ENCODE measurements at regions not wholly inside any gene's neighbourhood (a gene's known extent, or its start where the extent isn't known, plus 50 kb on each side); places are given as distances from the start of the nearest gene placed in this dataset.

GRCh38 chr3:3634326-3634725, 164.9 kb upstream of the LRRN1 start:
- no peak overlapping the region for H2BK20ac ChIP-seq (ENCODE audit: low read length)
- no peaks in the 10 kb centered on the region for H3K79me1 ChIP-seq (ENCODE audit: low read depth, low read length)
- no peak overlapping the region for H2BK12ac ChIP-seq (ENCODE audit: low read depth, low read length)
- no peaks in the 10 kb centered on the region for H3K4me1 ChIP-seq (replicated peaks in 1 of 4; ENCODE audit: control insufficient read depth in 3 of 4, insufficient read depth in 4 of 4, low read length in 3 of 4)
- H4K91ac ChIP-seq (replicated peaks; ENCODE audit: insufficient read length, low read length): no peak overlapping the region
- no peak overlapping the region for H4K8ac ChIP-seq (ENCODE audit: extremely low read depth, insufficient read depth, low read length)
- no peak overlapping the region for H3K27ac ChIP-seq (ENCODE audit: low read depth, low read length)
- DNase-seq (ENCODE audit: low read depth in 1 of 2, low spot score in 2 of 2) (no peak), FAIRE-seq (no peak)
- H3K9me3 ChIP-seq (ENCODE audit: insufficient read depth in 2 of 2, low read depth in 1 of 2, low read length in 1 of 2): no peaks in the 10 kb centered on the region
- H4K5ac ChIP-seq (ENCODE audit: insufficient read length, low read depth, low read length): no peak overlapping the region
- peaks cover 0 to 2% of the 10 kb centered on the region in 2 experiments for H4K20me1 ChIP-seq (replicated peaks in 1 of 2; ENCODE audit: control insufficient read depth in 1 of 2, insufficient read depth in 2 of 2, low read length in 2 of 2)
- no peak overlapping the region for H2BK15ac ChIP-seq (ENCODE audit: low read length)
- TF ChIP-seq TEAD4 (IDR thresholded peaks at IDR 0.05; ENCODE audit: low read depth, low read length) (no peak), TCF12 (IDR thresholded peaks at IDR 0.05; ENCODE audit: low read depth, low read length) (no peak), RFX5 (IDR thresholded peaks at IDR 0.05; ENCODE audit: borderline replicate concordance, low read depth, low read length) (no peak), SIX5 (IDR thresholded peaks at IDR 0.05; ENCODE audit: low read depth, low read length) (no peak), TBP (IDR thresholded peaks at IDR 0.05; ENCODE audit: low read depth, low read length) (no peak), GABPA (IDR thresholded peaks at IDR 0.05; ENCODE audit: borderline replicate concordance, insufficient read depth, low read length) (no peak), EZH2 (IDR thresholded peaks at IDR 0.05; ENCODE audit: low read depth, low read length, severe bottlenecking) (no peak), EGR1 (IDR thresholded peaks at IDR 0.05; ENCODE audit: borderline replicate concordance, low read depth, low read length) (no peak), NRF1 (IDR thresholded peaks at IDR 0.05; ENCODE audit: low read depth, low read length) (no peak), POU5F1 (IDR thresholded peaks at IDR 0.05; ENCODE audit: low read depth, low read length) (no peak), BACH1 (IDR thresholded peaks at IDR 0.05; ENCODE audit: low read length) (no peak), TAF7 (optimal IDR thresholded peaks at IDR 0.05; ENCODE audit: borderline replicate concordance, low read depth, low read length) (no peak), SP2 (IDR thresholded peaks at IDR 0.05; ENCODE audit: low read length) (no peak)
- no peak overlapping the region for H2AK5ac ChIP-seq (ENCODE audit: low read depth, low read length)
- WGBS, 2 experiments (ENCODE audit: extremely low coverage in 1 of 2, insufficient coverage in 1 of 2, insufficient read length in 1 of 2, insufficient replicate concordance in 2 of 2, low coverage in 1 of 2, low lambda C conversion rate in 2 of 2, missing lambda C conversion rate in 1 of 2): 95% methylated on average over 6 of the region's 6 CpGs; no CpG with 5 or more reads in 1 of the 2 experiments
- no peak overlapping the region for H2AFZ ChIP-seq (ENCODE audit: low read length)
- no peak overlapping the region for H3K4me3 ChIP-seq (ENCODE audit: extremely low read depth in 1 of 4, insufficient read depth in 2 of 4, low read depth in 3 of 4, low read length in 4 of 4)
- no peak overlapping the region for H3K23ac ChIP-seq (ENCODE audit: insufficient read length)
- no peak overlapping the region for H2BK120ac ChIP-seq (replicated peaks; ENCODE audit: low read depth, low read length)
- H3K27me3 ChIP-seq (replicated peaks in 1 of 4; ENCODE audit: control insufficient read depth in 3 of 4, extremely low read depth in 1 of 4, insufficient read depth in 3 of 4, low read length in 3 of 4): no peaks in the 10 kb centered on the region
- ChIA-PET POLR2A (ENCODE audit: partially characterized antibody) (no interaction called here), CTCF (ENCODE audit: partially characterized antibody) (no interaction called here)
- H3K36me3 ChIP-seq (ENCODE audit: control insufficient read depth in 2 of 4, insufficient read depth in 4 of 4, low read length in 3 of 4): no peaks in the 10 kb centered on the region
- H3K14ac ChIP-seq (ENCODE audit: insufficient read length): no peak overlapping the region
- H3K56ac ChIP-seq (replicated peaks; ENCODE audit: insufficient read length, low read depth, low read length): no peak overlapping the region
- no peak overlapping the region for H3K4me2 ChIP-seq (ENCODE audit: insufficient read depth in 1 of 2, low read depth in 2 of 2, low read length in 2 of 2)
- H3K4ac ChIP-seq (replicated peaks; ENCODE audit: insufficient read length, low read depth, low read length): no peak overlapping the region
- no peak overlapping the region for H2BK5ac ChIP-seq (ENCODE audit: low read depth, low read length)
- no peaks in the 10 kb centered on the region for H3K23me2 ChIP-seq (ENCODE audit: low read depth, low read length)
- no peaks in the 10 kb centered on the region for H3K79me2 ChIP-seq (ENCODE audit: control insufficient read depth in 1 of 2, insufficient read depth in 2 of 2, low read length in 2 of 2)
- H3K9ac ChIP-seq (replicated peaks in 1 of 4; ENCODE audit: extremely low read depth in 1 of 4, low read depth in 3 of 4, low read length in 3 of 4): no peak overlapping the region
- no peak overlapping the region for H3K18ac ChIP-seq (ENCODE audit: extremely low read depth, low read length)

All from H1 (cell line).